Right renal cortex interstitium (tissue), 3 donors: ENCODE measurements at regions not wholly inside any gene's neighbourhood (a gene's known extent, or its start where the extent isn't known, plus 50 kb on each side); places are given as distances from the start of the nearest gene placed in this dataset.

Experiments used
- DNase-seq, 3 donors: peaks; one replicate each; pipeline ENCODE4 v3.0.0-alpha.2; 2013; ENCODE audit warnings: low read depth in 3 of 3, low spot score in 2 of 3

- no peak for DNase-seq
These were observed 635.9 kb downstream of the CDH18 start for GRCh38 chr5:19352120-19352519.

GRCh38 chr5:19369048-19369447 lies 619.0 kb downstream of the CDH18 start:
- no peak for DNase-seq

- DNase-seq: no peak
These were observed 618.4 kb downstream of the CDH18 start for GRCh38 chr5:19369561-19369960.

- DNase-seq: no peak
These were observed 617.2 kb downstream of the CDH18 start for GRCh38 chr5:19370655-19371386.

GRCh38 chr5:19388391-19388790 lies 599.6 kb downstream of the CDH18 start:
- DNase-seq: no peak

GRCh38 chr5:19401032-19401431 lies 587.0 kb downstream of the CDH18 start:
- DNase-seq: no peak

GRCh38 chr5:19406576-19407365 lies 581.2 kb downstream of the CDH18 start:
- DNase-seq: no peak

GRCh38 chr5:19408149-19408548 lies 579.9 kb downstream of the CDH18 start:
- no peak for DNase-seq

- DNase-seq: no peak
These were observed 576.1 kb downstream of the CDH18 start for GRCh38 chr5:19411936-19412335.
